Activated effector memory CD4-positive, alpha-beta T cell treated with anti-CD3 and anti-CD28 coated beads, Interleukin-2, amount 50 U/mL, for 16 hours (primary cell): ENCODE measurements at regions not wholly inside any gene's neighbourhood (a gene's known extent, or its start where the extent isn't known, plus 50 kb on each side); places are given as distances from the start of the nearest gene placed in this dataset.
"Not testable (repeated sequence)": the region's sequence is repeated elsewhere in the genome, so short reads cannot be mapped to it uniquely, and the experiment has no call there.

ENCODE experiments used
- DNase-seq: peaks from one replicate; pipeline ENCODE4 v3.0.0-alpha.2; 2020

GRCh38 chr21:17114045-17114444, 398.8 kb upstream of the CXADR start:
- DNase-seq, result no peak

DNA sequence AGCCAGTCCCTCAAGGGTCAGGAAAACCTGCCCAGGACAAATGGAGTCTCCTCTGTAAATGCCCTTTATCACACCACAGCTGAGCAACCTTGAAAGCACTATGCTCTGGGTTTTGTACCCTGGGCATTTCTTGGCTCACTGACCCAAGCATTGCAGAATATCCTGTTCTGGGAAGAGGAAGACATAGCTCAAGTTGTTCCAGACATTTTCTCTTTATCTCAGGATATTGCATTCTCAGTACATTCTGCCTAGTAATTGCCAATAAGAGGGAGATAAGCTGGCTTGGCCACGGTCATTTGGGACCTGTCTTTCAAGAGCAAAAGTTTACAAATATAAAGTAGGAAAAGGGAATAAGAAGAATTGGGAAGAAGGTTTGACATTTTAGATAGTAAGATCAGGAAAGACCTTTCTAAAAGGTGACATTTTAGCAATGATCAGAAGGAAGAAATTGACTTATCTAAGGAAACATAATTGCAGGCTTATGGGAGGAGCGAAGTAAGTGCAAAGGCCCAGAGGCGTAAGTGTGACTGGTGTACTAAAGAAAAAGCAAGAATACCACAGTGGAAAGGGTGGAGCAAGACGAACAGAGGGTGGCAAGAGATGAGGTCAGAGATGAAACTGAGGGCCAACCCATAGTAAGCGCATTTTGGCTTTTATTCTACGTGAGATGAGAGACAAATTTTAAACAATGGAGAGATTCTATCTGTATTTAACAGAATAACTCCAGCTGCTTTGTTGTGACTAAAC, 394.0 kb upstream of the CXADR start:
- no peak for DNase-seq

DNA sequence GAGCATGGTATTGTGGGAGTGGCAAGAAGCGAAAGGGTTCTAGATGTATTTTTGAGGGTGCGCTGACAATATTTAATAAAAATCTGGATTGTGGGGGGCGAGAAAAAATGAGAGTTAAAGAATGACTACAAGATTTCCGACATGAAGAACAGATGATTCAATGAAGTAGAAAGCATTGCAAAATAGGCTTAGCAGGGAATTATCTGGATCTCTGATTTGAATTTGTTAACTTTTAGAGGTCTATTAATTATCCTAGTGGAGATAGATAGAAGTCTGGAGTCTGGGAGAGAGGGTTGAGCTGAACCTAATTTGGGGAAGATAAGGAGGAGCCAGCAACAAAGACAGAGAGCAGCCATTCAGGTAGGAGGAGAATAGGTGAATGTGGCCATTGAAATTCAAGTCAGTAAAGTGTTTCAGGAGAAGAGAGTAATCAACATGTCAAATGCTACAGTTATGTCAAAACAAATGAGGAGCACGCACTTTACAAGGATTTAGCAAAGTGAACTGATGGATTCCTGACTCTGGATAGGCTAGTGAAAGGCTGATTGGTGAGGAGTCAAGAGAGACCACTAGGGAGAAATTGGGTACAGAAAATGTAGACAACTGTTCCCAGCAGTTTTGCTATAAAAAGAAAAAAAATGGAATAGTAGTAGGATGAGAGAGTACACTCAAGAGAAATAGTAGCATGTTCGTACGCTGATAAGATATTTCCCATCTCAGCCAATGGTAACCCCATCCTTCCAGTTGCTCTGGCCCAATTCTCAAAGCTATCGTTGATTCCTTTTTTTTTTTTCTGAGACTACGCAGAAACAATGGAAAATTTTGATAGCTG, 393.2 kb upstream of the CXADR start:
- no peak for DNase-seq

DNA sequence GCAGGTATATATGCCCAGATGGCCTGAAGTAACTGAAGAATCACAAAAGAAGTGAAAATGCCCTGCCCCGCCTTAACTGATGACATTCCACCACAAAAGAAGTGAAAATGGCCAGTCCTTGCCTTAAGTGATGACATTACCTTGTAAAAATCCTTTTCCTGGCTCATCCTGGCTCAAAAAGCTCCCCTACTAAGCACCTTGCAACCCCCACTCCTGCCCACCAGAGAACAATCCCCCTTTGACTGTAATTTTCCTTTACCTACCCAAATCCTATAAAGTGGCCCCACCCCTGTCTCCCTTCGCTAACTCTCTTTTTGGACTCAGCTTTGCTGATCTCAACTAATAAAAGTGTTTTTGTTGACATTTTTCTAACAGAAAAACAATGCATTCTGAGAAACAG, 385.4 kb upstream of the CXADR start:
- not testable (repeated sequence) for DNase-seq

- no peak for DNase-seq
These were observed 384.7 kb upstream of the CXADR start for GRCh38 chr21:17128132-17128531.

DNA sequence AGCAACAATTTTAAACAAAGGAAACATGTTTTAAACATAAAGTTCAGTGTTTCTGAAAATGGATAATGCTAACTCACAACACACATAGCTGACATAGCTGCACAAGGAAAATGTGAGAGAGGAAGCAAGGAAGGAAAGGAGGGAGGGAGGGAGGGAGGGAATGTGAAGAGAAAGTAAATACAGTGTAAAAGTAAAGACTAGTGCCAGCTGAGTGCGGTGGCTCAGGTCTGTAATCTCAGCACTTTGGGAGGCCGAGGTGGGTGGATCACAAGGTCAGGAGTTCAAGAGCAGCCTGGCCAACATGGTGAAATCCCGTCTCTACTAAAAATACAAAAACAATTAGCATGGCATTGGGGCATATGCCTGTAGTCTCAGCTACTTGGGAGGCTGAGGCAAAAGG, 373.7 kb upstream of the CXADR start:
- not testable (repeated sequence) for DNase-seq

DNA sequence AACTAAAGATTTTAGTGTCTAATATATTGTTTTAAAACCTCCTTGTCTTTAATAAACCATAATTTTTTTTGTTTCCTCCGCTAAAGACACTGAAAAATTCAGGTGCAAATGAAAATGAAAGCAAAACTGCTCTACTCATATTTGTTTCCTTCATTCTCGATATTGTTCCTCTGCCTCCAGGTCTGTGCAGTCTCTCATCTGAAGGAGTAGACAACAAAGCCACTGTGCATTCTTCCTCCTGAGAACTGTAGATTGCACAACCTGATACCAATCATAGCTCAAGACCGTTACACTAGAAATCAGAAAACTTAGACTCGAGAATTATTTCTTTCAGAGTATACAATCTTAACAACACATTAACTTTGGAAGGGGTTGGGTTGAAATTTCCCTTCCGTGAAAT, 373.1 kb upstream of the CXADR start:
- no peak for DNase-seq

DNA sequence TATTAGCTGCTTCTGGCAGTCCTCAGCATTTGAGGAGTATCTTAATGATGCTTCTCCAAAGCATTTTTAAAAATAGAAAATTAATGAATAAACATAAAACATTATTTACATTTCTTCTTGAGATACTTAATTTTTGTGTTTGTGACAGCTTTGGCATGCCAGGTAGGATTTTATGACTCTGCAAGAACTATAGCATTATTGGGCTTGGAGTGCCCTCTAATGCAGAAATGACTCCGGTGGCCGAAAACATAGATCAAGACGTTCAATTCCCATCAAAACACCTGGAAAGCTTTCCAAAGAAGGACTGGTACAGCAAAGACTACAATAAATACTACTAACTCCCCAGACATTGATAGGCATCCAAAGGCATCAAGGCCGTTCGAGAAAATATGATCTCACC, 366.4 kb upstream of the CXADR start:
- no peak for DNase-seq

DNA sequence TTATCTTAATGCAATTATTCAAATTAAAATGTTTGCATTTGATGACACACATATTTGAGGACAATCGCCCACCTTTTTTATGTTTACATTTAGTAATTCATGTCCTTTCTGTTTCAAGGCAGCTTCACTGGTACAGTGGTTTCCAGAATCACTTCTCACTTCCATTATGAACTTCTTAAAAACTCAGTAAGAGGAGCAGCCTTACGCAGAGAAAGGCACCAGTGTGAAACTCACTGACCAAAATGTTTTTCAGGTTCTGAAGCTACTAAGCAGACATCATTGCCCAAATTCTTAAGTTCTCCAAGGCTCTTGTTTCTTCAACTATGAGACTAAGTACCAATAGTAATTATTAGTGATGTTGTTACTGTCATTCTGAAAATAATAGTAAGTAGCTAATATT, 353.1 kb upstream of the CXADR start:
- DNase-seq, result no peak

DNA sequence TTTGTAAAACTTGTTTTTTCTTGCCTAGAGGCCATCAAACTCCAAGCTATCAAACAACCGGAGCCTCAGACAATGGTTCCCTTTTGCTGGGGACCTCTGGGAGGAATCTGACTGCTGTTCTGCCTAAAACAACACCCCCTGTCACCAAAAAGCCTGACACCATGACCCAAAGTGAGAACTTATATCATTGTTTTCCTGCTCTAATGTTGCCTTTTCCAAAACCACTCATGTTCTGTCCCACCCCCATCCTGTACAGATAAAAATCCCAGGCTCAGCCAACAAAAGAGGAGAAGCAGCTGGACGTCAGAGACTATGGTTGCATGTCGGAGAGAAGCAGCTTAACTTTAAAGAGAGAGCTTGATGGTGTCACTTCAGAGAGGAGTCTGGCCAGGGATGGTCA, 327.2 kb upstream of the CXADR start:
- DNase-seq, result no peak

DNA sequence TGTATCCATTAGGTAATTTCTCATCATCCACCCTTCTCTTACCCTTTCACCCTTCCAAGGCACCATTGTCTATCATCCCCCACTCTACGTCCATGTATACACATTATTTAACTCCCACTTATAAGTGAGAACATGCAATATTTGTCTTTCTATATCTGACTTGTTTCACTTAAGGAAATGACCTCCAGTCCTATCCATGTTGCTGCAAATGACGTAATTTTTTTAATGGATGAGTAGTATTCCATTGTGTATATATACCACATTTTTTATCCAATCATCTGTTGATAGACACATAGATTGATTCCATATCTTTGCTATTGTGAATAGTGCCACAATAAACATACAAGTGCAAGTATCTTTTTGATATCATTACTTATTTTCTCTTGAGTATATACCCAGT, 322.9 kb upstream of the CXADR start:
- no peak for DNase-seq

DNA sequence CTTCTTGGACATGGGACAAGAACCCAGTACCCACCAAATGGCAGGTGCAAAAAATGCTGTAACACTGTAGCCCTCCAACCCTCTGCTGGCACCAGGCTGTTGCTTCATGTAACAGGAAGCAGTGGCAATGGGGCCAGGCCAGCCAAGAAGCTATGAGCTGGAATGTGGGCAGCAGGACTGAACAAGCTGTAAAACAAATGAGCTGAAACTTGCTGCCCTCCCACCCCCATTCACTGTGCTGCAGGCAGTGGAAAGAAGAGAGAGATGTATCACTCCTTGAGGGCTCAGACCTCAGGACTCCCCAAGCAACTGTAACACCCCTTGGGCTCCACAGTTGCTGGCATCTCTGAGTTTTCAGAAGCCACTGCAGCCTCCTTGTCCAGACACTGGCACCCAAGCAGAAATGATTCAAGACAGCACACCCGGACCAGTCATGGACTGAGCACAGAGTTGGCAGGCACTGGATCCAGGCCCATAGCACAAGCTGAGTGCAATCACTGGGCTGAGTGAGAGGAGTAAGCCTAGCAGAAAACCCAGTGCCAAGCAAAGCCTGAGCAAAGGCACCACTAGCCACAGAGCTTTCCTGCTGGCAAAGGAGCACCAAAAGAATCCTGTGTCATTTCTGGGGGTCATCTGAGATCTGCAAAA, 321.4 kb upstream of the CXADR start:
- no peak for DNase-seq

DNA sequence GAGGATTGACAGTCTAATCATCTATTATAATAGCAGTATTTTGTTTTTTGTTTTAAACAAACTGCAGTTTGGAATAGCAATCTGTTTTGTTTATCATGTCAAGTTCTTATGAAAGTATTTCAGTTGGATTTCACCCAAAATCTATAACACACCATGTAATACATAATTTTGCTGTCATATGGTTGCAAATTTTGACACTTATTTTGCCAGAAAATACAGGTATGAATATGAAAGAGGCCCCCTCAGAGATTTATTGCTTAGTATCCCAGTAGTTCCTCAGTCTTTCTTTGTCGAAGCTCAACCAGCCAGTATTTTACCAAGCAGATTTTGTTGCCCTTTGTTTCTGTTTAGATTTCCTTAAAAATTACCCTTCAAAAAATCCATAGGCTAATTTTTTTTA, 317.5 kb upstream of the CXADR start:
- no peak for DNase-seq

- no peak for DNase-seq
These were observed 316.9 kb upstream of the CXADR start for GRCh38 chr21:17195976-17196375.

DNA sequence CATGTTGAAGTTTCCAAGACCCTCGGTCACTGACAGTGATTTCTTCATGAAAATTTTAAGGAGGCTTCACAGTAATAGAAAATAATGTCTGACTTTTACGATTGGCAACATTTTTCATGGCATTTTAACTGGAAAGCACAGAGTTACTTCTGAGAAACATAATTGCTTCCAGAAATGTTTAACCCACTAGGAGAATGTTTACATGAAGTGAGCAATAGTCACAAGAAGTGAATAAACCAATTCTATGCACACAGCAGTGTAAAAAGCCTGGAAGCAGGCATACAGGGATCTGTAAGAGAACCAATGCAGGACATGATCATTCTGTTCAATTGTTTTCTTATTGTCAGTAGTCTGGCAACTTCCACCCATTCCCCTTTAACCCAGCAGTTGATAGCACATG, 316.2 kb upstream of the CXADR start:
- no peak for DNase-seq

DNA sequence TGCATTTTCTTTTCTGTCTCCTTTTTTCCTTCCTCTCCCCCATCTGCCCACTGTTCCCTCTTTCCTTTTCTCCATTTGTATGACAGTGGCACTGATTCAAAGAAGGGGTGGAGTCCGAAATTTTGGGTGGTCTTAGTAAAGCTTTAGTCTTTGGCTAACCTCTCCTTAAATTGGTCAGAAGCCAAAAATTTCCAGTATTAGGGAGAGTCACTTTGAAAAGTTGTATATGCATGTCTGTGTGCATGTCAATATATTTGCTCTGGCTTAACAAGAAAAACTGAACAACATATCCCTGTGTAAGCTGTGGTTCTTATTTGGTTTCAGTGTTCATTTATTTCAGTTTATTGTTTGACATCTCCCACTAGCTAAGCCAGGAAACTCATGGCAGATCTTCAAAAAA, 314.8 kb upstream of the CXADR start:
- no peak for DNase-seq

- DNase-seq, result no peak
These were observed 312.6 kb upstream of the CXADR start for GRCh38 chr21:17200250-17200649.

GRCh38 chr21:17201741-17202260, 311.0 kb upstream of the CXADR start:
- DNase-seq, result no peak

DNA sequence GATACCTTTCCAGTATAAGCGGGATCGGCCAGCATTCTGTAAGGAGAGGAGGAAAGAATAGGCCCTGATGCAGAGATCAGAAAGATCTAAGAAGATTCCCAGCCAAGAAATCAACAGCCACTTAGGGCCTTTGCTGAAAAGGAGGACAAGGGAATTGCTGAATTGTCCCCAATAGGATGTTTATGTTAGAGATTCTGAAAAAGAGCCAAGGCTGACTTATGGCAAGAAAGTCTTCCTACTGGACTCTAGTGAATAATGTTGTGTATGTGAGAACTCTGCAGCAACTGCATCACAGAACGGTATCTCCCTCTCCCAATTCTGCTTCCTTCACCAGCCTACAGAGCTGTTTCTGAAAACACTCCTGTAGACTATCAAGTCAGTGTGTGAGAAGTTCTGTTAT, 298.0 kb upstream of the CXADR start:
- DNase-seq, result no peak

- DNase-seq, result not testable (repeated sequence)
These were observed 293.8 kb upstream of the CXADR start for GRCh38 chr21:17219050-17219449.

DNA sequence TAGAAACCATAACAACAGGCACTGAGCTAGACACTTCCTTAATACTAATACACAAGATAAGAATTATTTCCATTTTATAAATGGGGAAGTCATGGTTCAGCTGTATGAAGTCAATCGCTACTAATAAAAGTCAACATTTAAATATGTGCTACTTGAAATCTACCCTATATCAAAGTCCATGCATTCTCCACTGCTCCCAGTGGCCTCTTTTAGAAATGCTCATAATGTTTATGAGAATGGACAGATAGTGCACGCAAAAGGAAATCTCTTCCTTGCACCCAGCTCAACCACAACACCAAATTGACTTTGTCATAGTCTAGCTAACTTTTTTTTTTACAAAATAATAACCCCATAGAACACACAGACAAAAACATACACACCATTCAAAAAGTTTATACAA, 281.7 kb upstream of the CXADR start:
- DNase-seq, result no peak

GRCh38 chr21:17231771-17232170, 281.1 kb upstream of the CXADR start:
- DNase-seq, result no peak

- no peak for DNase-seq
These were observed 274.4 kb upstream of the CXADR start for GRCh38 chr21:17238468-17238867.

GRCh38 chr21:17250778-17251241, 262.0 kb upstream of the CXADR start:
- no peak for DNase-seq
